ENCODE measurements at regions not wholly inside any gene's neighbourhood (a gene's known extent, or its start where the extent isn't known, plus 50 kb on each side); places are given as distances from the start of the nearest gene placed in this dataset.

DNA sequence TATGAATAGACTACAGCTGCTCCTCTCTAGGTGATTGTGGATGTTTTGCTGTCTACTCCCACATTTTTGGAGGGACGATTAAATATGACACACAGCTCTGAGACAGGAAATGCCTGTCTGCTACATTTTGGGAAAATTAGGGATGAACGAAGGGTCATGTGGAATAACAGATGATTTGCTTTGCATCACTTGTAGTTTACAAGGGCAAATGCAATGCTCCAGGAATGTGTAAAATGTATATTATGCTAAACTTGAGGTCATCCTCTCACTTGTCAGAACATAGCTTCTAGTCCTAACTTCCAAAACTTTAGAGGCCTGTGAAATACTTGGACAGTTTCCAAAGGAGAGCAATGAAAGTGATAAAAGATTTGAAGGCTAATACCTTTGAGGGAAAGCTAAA is 284.2 kb upstream of the DACH1 start:
- TF ChIP-seq, protein P1, sequence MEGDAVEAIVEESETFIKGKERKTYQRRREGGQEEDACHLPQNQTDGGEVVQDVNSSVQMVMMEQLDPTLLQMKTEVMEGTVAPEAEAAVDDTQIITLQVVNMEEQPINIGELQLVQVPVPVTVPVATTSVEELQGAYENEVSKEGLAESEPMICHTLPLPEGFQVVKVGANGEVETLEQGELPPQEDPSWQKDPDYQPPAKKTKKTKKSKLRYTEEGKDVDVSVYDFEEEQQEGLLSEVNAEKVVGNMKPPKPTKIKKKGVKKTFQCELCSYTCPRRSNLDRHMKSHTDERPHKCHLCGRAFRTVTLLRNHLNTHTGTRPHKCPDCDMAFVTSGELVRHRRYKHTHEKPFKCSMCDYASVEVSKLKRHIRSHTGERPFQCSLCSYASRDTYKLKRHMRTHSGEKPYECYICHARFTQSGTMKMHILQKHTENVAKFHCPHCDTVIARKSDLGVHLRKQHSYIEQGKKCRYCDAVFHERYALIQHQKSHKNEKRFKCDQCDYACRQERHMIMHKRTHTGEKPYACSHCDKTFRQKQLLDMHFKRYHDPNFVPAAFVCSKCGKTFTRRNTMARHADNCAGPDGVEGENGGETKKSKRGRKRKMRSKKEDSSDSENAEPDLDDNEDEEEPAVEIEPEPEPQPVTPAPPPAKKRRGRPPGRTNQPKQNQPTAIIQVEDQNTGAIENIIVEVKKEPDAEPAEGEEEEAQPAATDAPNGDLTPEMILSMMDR (IDR thresholded peaks at IDR 0.05; ENCODE audit: borderline replicate concordance, extremely low read depth, low read length, poor library complexity, severe bottlenecking), result no peak
- TF ChIP-seq EZH2 (IDR thresholded peaks at IDR 0.05; ENCODE audit: borderline replicate concordance, low read depth, low read length, severe bottlenecking), result no peak

All from DND-41 (cell line).